Thoracic aorta (tissue), 2 donors: ENCODE measurements at regions not wholly inside any gene's neighbourhood (a gene's known extent, or its start where the extent isn't known, plus 50 kb on each side); places are given as distances from the start of the nearest gene placed in this dataset.

ENCODE experiments used
- ATAC-seq: fragments of 150-250 bp; one replicate; pipeline ENCODE4 v1.8.0; 2017; ENCODE audit warnings: low read depth; ENCODE audit not compliant: insufficient number of reproducible peaks, low FRiP score
- DNase-seq: peaks from one replicate; pipeline ENCODE4 v3.0.0-alpha.2; 2020; ENCODE audit warnings: low spot score
- H3K27ac ChIP-seq, 2 donors: fragments of 200-600 bp; sonication (generic); 1 replicate in 1 of 2; 2 replicates in 1 of 2; pipeline ENCODE4 v1.5.1; 2016; ENCODE audit warnings: mild to moderate bottlenecking in 2 of 2, moderate library complexity in 2 of 2
- H3K27me3 ChIP-seq: fragments of 200-600 bp; sonication (generic); replicated peaks from 2 replicates; pipeline ENCODE4 v1.6.0; 2016; ENCODE audit warnings: mild to moderate bottlenecking; ENCODE audit not compliant: insufficient read depth
- H3K36me3 ChIP-seq: fragments of 200-600 bp; sonication (generic); one replicate; pipeline ENCODE4 v1.5.1; 2016
- H3K4me1 ChIP-seq, 2 donors: fragments of 200-600 bp; sonication (generic); 1 replicate in 1 of 2; 2 replicates in 1 of 2; pipeline versions ENCODE4 v1.5.1 to v1.6.0; 2016; ENCODE audit warnings: low read depth in 2 of 2, mild to moderate bottlenecking in 1 of 2; ENCODE audit not compliant: control insufficient read depth in 1 of 2
- H3K4me3 ChIP-seq: fragments of 200-600 bp; sonication (generic); 2 replicates; pipeline ENCODE4 v1.5.1; 2016; ENCODE audit warnings: mild to moderate bottlenecking
- H3K9me3 ChIP-seq: fragments of 200-600 bp; sonication (generic); 2 replicates; pipeline ENCODE4 v1.5.1; 2016
- TF ChIP-seq, protein P1 (sequence below): fragments of 200-600 bp; sonication (generic); IDR thresholded peaks from one replicate; pipeline ENCODE4 v1.5.1; 2019; ENCODE audit warnings: antibody characterized with exemption

DNA sequence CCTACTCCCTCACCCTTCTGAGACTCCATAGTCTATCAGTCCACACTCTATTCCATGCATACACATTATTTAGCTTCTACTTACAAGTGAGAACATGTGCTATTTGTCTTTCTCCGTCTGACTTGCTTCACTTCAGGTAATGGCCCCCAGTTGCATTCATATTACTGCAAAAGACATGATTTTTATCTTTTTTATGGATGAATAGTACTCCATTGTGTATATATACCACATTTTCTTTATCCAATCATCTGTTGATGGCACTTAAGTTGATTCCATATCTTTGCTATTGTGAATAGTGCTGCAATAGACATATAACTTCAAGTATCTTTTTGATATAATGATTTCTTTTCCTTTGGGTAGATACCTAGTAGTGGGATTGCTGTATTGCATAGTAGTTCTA, 171.8 kb downstream of the DACT1 start:
- Histone ChIP-seq H3K27ac (no peak overlapping the region), H3K9me3 (no peaks in the 10 kb centered on the region), H3K36me3 (no peaks in the 10 kb centered on the region), H3K27me3 (no peaks in the 10 kb centered on the region), H3K4me3 (no peak overlapping the region), H3K4me1 (peaks cover 0 to 15% of the 10 kb centered on the region in 2 donors)
- TF ChIP-seq, protein P1, sequence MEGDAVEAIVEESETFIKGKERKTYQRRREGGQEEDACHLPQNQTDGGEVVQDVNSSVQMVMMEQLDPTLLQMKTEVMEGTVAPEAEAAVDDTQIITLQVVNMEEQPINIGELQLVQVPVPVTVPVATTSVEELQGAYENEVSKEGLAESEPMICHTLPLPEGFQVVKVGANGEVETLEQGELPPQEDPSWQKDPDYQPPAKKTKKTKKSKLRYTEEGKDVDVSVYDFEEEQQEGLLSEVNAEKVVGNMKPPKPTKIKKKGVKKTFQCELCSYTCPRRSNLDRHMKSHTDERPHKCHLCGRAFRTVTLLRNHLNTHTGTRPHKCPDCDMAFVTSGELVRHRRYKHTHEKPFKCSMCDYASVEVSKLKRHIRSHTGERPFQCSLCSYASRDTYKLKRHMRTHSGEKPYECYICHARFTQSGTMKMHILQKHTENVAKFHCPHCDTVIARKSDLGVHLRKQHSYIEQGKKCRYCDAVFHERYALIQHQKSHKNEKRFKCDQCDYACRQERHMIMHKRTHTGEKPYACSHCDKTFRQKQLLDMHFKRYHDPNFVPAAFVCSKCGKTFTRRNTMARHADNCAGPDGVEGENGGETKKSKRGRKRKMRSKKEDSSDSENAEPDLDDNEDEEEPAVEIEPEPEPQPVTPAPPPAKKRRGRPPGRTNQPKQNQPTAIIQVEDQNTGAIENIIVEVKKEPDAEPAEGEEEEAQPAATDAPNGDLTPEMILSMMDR, result no peak
- DNase-seq (no peak), ATAC-seq (no peak)

DNA sequence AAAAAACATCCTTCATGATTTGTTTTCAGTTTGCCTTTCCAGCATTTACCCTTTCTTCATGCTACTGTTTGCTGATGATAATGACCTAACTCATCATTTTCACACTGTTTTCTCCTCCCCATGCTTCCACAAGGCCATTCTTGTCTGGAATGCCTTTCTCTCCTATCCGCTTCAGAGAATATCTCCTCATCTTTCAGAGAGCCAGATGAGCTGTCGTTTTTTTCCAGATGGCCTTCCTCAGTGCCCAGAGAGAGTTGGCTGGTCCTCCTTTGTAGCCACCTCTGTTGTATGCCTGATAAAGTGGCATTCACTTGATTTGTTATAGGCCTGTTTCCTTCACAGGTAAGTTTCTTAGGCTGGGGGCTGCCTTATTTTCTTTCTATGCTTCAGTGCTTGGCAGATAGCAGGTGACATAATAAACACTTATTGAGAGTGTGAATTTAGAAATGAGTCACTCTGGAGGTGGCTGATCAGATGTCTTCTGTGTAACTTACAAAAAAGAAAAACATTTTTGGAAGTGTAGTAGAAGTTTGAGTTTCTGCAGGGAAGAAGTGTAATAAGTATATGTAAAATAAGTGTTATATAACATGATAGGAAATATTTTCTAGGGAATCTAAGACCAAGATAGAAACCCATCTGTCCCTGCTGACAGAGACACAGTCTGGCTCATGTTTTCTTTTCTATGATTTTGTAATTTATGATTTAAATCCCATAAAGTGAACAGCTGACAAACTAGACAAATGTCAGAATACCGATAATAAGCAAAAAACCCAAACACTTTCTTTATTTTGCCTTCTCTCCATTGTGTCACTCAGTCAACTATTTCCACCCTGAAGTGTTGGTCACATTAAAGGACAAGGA, 174.5 kb downstream of the DACT1 start:
- H3K27ac ChIP-seq, result no peak overlapping the region

DNA sequence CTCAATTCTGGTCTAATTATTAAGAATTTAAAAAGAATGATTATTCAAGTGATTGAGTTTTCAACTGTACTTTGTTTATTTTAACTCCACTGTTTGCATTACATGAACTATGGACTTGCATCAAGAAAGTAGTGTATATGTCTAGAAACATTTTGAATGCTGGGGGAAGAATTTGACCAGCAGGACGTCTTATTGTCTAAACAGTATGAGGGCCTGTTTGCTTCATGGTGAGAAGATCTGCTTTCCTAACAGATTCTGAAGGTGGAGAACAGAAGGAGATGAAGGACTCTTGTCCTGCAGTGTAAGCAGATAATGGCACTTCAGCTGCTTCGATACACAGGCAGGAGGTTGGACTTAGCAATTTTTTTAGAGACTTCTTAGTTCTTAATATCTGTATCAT, 176.0 kb downstream of the DACT1 start:
- no peaks in the 10 kb centered on the region for H3K36me3 ChIP-seq
- H3K27ac ChIP-seq, result no peak overlapping the region
- ATAC-seq, result no peak
- no peak overlapping the region for H3K4me3 ChIP-seq
- TF ChIP-seq, protein P1, result no peak
- no peak for DNase-seq
- peaks cover 0 to 2% of the 10 kb centered on the region in 2 donors for H3K4me1 ChIP-seq
- H3K27me3 ChIP-seq, result no peaks in the 10 kb centered on the region
- H3K9me3 ChIP-seq, result no peaks in the 10 kb centered on the region

More for the DNA sequence above, 174.5 kb downstream of the DACT1 start:
- no peaks in the 10 kb centered on the region for H3K27me3 ChIP-seq
- no peaks in the 10 kb centered on the region for H3K9me3 ChIP-seq
- DNase-seq (no peak), ATAC-seq (no peak)
- TF ChIP-seq, protein P1, result no peak
- H3K4me1 ChIP-seq, result peaks cover 0 to 10% of the 10 kb centered on the region in 2 donors
- H3K36me3 ChIP-seq, result no peaks in the 10 kb centered on the region
- H3K4me3 ChIP-seq, result no peak overlapping the region

DNA sequence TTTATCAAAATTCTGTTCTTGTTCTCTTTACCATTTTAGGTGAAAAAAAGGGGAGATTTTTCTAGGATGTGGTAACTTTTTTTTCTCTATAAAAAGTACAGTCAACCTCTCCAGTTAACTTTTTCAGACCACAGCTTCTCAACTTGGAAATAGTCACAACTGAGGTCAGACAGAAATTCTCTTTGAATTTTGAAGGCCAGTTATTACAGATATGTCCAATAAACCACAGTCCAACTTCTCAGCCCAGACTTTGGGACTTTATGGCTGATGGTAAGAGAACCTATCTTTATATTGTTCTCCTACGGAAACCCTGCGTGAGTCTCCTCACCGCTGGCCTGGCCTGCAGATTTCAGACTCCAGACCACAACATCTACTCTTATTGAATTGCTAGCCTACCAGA, 176.7 kb downstream of the DACT1 start:
- Histone ChIP-seq H3K4me1 (no peaks in the 10 kb centered on the region), H3K27ac (no peak overlapping the region), H3K27me3 (no peaks in the 10 kb centered on the region), H3K9me3 (no peaks in the 10 kb centered on the region), H3K36me3 (no peaks in the 10 kb centered on the region), H3K4me3 (no peak overlapping the region)
- DNase-seq (no peak), ATAC-seq (no peak)
- TF ChIP-seq, protein P1, result no peak

DNA sequence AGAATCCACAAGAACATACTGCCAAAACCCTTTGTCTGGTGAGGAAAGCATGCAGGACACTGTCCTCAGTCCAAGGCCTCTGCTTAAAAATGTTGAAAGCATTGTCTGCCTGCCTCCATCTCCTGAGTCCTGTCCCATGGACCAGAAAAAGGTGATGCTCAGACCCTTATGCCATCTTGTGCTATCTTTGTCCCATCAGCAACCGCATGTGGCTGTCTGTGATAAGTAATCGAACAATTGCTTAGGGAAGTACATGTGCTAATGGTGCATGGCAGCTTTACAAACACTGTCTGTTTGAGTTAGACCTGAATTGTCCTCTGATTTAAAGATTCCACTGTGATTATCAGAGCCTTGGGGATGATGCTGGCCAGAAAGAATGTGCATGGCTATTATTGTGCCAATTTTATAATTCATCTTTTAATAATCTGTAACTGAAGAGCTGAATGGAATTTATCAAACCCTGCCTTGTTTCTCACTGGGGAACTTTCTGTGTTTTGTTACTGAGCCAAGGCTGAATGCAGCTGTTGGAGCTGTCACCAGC, 177.5 kb downstream of the DACT1 start:
- no peaks in the 10 kb centered on the region for H3K27me3 ChIP-seq
- no peaks in the 10 kb centered on the region for H3K36me3 ChIP-seq
- no peaks in the 10 kb centered on the region for H3K9me3 ChIP-seq
- no peak for ATAC-seq
- TF ChIP-seq, protein P1, result no peak
- H3K4me3 ChIP-seq, result no peak overlapping the region
- DNase-seq, result no peak
- H3K4me1 ChIP-seq, result no peaks in the 10 kb centered on the region
- H3K27ac ChIP-seq, result no peak overlapping the region
